Type B pancreatic cell (in vitro differentiated cells): ENCODE measurements at regions not wholly inside any gene's neighbourhood (a gene's known extent, or its start where the extent isn't known, plus 50 kb on each side); places are given as distances from the start of the nearest gene placed in this dataset.

Experiments
- DNase-seq: peaks from one replicate; pipeline ENCODE4 v3.0.0; 2021; ENCODE audit warnings: mixed read lengths; ENCODE audit not compliant: unreplicated experiment; ENCODE audit errors: extremely low spot score
- H3K27ac Mint-ChIP-seq: 2 replicates; pipeline ENCODE4 v1.8.0; 2021; ENCODE audit warnings: mild to moderate bottlenecking, mixed read lengths
- H3K27me3 Mint-ChIP-seq: 2 replicates; pipeline ENCODE4 v1.8.0; 2021; ENCODE audit warnings: mixed read lengths
- H3K36me3 Mint-ChIP-seq: 2 replicates; pipeline ENCODE4 v1.8.0; 2021; ENCODE audit warnings: mixed read lengths
- H3K4me1 Mint-ChIP-seq: one replicate; pipeline ENCODE4 v1.8.0; 2021; ENCODE audit warnings: mixed read lengths; ENCODE audit not compliant: unreplicated experiment
- H3K4me3 Mint-ChIP-seq: 2 replicates; pipeline ENCODE4 v1.8.0; 2021; ENCODE audit warnings: mild to moderate bottlenecking, mixed read lengths
- H3K9me3 Mint-ChIP-seq: 2 replicates; pipeline ENCODE4 v1.8.0; 2021; ENCODE audit warnings: mixed read lengths
- CTCF ChIP-seq: fragments of 200-600 bp; sonication (generic); conservative IDR thresholded peaks from 2 replicates; pipeline ENCODE4 v1.5.0; 2021; ENCODE audit warnings: antibody characterized with exemption, mild to moderate bottlenecking

GRCh38 chr1:238018214-238018613 is 127.5 kb upstream of the ZP4 start:
- H3K4me1 Mint-ChIP-seq = no peaks in the 10 kb centered on the region

GRCh38 chr1:238006779-238007178 is 116.1 kb upstream of the ZP4 start:
- no peaks in the 10 kb centered on the region for H3K36me3 Mint-ChIP-seq
- DNase-seq = no peak
- H3K27me3 Mint-ChIP-seq = no peaks in the 10 kb centered on the region
- no peak for TF ChIP-seq CTCF
- no peaks in the 10 kb centered on the region for H3K9me3 Mint-ChIP-seq
- H3K4me1 Mint-ChIP-seq = no peaks in the 10 kb centered on the region
- no peak overlapping the region for H3K27ac Mint-ChIP-seq
- H3K4me3 Mint-ChIP-seq = no peak overlapping the region

More at GRCh38 chr1:238018214-238018613, 127.5 kb upstream of the ZP4 start:
- no peak overlapping the region for H3K27ac Mint-ChIP-seq
- no peaks in the 10 kb centered on the region for H3K9me3 Mint-ChIP-seq
- H3K4me3 Mint-ChIP-seq = no peak overlapping the region
- no peak for DNase-seq
- H3K27me3 Mint-ChIP-seq = peaks cover 6% of the 10 kb centered on the region
- no peaks in the 10 kb centered on the region for H3K36me3 Mint-ChIP-seq
- no peak for TF ChIP-seq CTCF

- Mint-ChIP-seq H3K4me3 (no peak overlapping the region), H3K27ac (no peak overlapping the region), H3K27me3 (no peaks in the 10 kb centered on the region), H3K9me3 (no peaks in the 10 kb centered on the region), H3K36me3 (no peaks in the 10 kb centered on the region), H3K4me1 (no peaks in the 10 kb centered on the region)
- no peak for TF ChIP-seq CTCF
- DNase-seq = no peak
These were observed 114.4 kb upstream of the ZP4 start for GRCh38 chr1:238005116-238005515.

GRCh38 chr1:238001818-238002217 is 111.1 kb upstream of the ZP4 start:
- no peaks in the 10 kb centered on the region for H3K9me3 Mint-ChIP-seq
- no peaks in the 10 kb centered on the region for H3K36me3 Mint-ChIP-seq
- no peaks in the 10 kb centered on the region for H3K27me3 Mint-ChIP-seq
- no peak overlapping the region for H3K27ac Mint-ChIP-seq
- H3K4me3 Mint-ChIP-seq = no peak overlapping the region
- TF ChIP-seq CTCF = no peak
- no peaks in the 10 kb centered on the region for H3K4me1 Mint-ChIP-seq
- no peak for DNase-seq

- DNase-seq = no peak
- TF ChIP-seq CTCF = no peak
- Mint-ChIP-seq H3K27ac (no peak overlapping the region), H3K4me3 (no peak overlapping the region), H3K36me3 (no peaks in the 10 kb centered on the region), H3K27me3 (no peaks in the 10 kb centered on the region), H3K9me3 (no peaks in the 10 kb centered on the region), H3K4me1 (no peaks in the 10 kb centered on the region)
These were observed 108.8 kb upstream of the ZP4 start for GRCh38 chr1:237999426-238000052.

GRCh38 chr1:237998581-237998980 is 107.9 kb upstream of the ZP4 start:
- DNase-seq = no peak
- H3K27me3 Mint-ChIP-seq = no peaks in the 10 kb centered on the region
- H3K27ac Mint-ChIP-seq = no peak overlapping the region
- no peaks in the 10 kb centered on the region for H3K9me3 Mint-ChIP-seq
- no peak overlapping the region for H3K4me3 Mint-ChIP-seq
- H3K4me1 Mint-ChIP-seq = no peaks in the 10 kb centered on the region
- no peaks in the 10 kb centered on the region for H3K36me3 Mint-ChIP-seq
- no peak for TF ChIP-seq CTCF
